Right lobe of liver (tissue), 6 donors: ENCODE measurements at regions not wholly inside any gene's neighbourhood (a gene's known extent, or its start where the extent isn't known, plus 50 kb on each side); places are given as distances from the start of the nearest gene placed in this dataset.

ENCODE experiments used
- ATAC-seq, 4 donors: fragments of 200-7000 bp; cut with Tn5 transposase; one replicate each; pipeline ENCODE4 v1.9.1; 2020; ENCODE audit warnings: mild to moderate bottlenecking in 4 of 4, moderate library complexity in 4 of 4
- DNase-seq, 3 donors: peaks; one replicate each; pipeline ENCODE4 v3.0.0-alpha.2; 2020
- H3K27ac ChIP-seq, 3 donors: fragments of 200-600 bp; one replicate each; pipeline ENCODE4 v1.8.0; 2022
- H3K27me3 ChIP-seq, 2 donors: fragments of 200-600 bp; one replicate each; pipeline ENCODE4 v1.8.0; 2022
- H3K36me3 ChIP-seq, 4 donors: fragments of 200-600 bp; sonication (generic) in 1 of 4; one replicate each; pipeline versions ENCODE4 v1.5.1 to v1.8.0; 2017 to 2022; ENCODE audit warnings: control low read depth in 1 of 4
- H3K4me1 ChIP-seq, 4 donors: fragments of 200-600 bp; sonication (generic) in 1 of 4; one replicate each; pipeline versions ENCODE4 v1.5.1 to v1.8.0; 2017 to 2022; ENCODE audit warnings: control low read depth in 1 of 4
- H3K4me3 ChIP-seq, 3 donors: fragments of 200-600 bp; one replicate each; pipeline ENCODE4 v1.8.0; 2022
- H3K9me3 ChIP-seq, 4 donors: fragments of 200-600 bp; sonication (generic) in 1 of 4; one replicate each; pipeline versions ENCODE4 v1.5.1 to v1.8.0; 2017 to 2022; ENCODE audit warnings: control low read depth in 1 of 4
- CTCF ChIP-seq, 4 donors: fragments of 200-600 bp in 3 of 4; fragments of 450-650 bp in 1 of 4; IDR thresholded peaks; one replicate each; pipeline versions ENCODE4 v1.5.1 to v1.8.0; 2016 to 2022; ENCODE audit warnings: antibody characterized with exemption in 4 of 4, mild to moderate bottlenecking in 2 of 4
- POLR2A ChIP-seq: fragments of 450-650 bp; IDR thresholded peaks from one replicate; pipeline ENCODE4 v1.6.1; 2017; ENCODE audit warnings: antibody characterized with exemption, mild to moderate bottlenecking
- whole genome bisulfite sequencing: methylation state at CpG from one replicate; pipeline ENCODE4 v1.1.6; 2018; ENCODE audit warnings: low coverage, low lambda C conversion rate; ENCODE audit not compliant: insufficient coverage; ENCODE audit errors: missing lambda C conversion rate; 5-methylcytosine and 5-hydroxymethylcytosine counted together
- intact Hi-C, 2 donors: fragments of 100-400 bp; cut with DNase I; formaldehyde crosslinking; loops; one replicate each; pipeline versions ENCODE4 v1.11.2 to v1.14.1; 2022
- donor health status: DM: no; HTN: yes; CAD: no.
- donor health status: DM: no; HTN: no; CAD: no.
- donor health status: DM: no; HTN: no; CAD: no.
- donor health status: DM: no; HTN: yes; CAD: no.
- donor health status: DM: no; HTN: yes; CAD: no.

- Histone ChIP-seq H3K36me3 (no peaks in the 10 kb centered on the region), H3K9me3 (no peaks in the 10 kb centered on the region), H3K4me3 (no peak overlapping the region), H3K4me1 (no peaks in the 10 kb centered on the region), H3K27ac (no peak overlapping the region), H3K27me3 (no peaks in the 10 kb centered on the region)
- intact Hi-C loops, result no loop called here
- DNase-seq, result no peak
- TF ChIP-seq POLR2A, result no peak
- TF ChIP-seq CTCF (IDR thresholded peaks at IDR 0.05), result no peak
- ATAC-seq, result no peak
- WGBS, result 29% methylated on average over 10 of the region's 12 CpGs
These were observed 750.2 kb downstream of the TMEM121 start for GRCh38 chr14:106276326-106277267.

GRCh38 chr14:106277503-106277902, 751.1 kb downstream of the TMEM121 start:
- no peak overlapping the region for H3K27ac ChIP-seq
- no peak for DNase-seq
- TF ChIP-seq POLR2A (no peak), CTCF (IDR thresholded peaks at IDR 0.05) (peak; percentile 9 to 52 (median 34))
- intact Hi-C loops, result no loop called here
- no peaks in the 10 kb centered on the region for H3K36me3 ChIP-seq
- peak in 2 of 4 donors; percentile 22 to 34 for ATAC-seq
- no peaks in the 10 kb centered on the region for H3K9me3 ChIP-seq
- 33% methylated on average over 3 of the region's 3 CpGs for WGBS
- no peaks in the 10 kb centered on the region for H3K4me1 ChIP-seq
- no peak overlapping the region for H3K4me3 ChIP-seq
- no peaks in the 10 kb centered on the region for H3K27me3 ChIP-seq

- no peaks in the 10 kb centered on the region for H3K9me3 ChIP-seq
- intact Hi-C loops, result no loop called here
- no peak overlapping the region for H3K4me3 ChIP-seq
- H3K27me3 ChIP-seq, result no peaks in the 10 kb centered on the region
- no peak for ATAC-seq
- DNase-seq, result no peak
- no peak overlapping the region for H3K27ac ChIP-seq
- no peaks in the 10 kb centered on the region for H3K4me1 ChIP-seq
- no peak for TF ChIP-seq CTCF (IDR thresholded peaks at IDR 0.05)
- TF ChIP-seq POLR2A, result no peak
- no peaks in the 10 kb centered on the region for H3K36me3 ChIP-seq
These were observed 754.5 kb downstream of the TMEM121 start for GRCh38 chr14:106280876-106281275.

GRCh38 chr14:106286697-106287290, 760.4 kb downstream of the TMEM121 start:
- Histone ChIP-seq H3K36me3 (no peaks in the 10 kb centered on the region), H3K27ac (no peak overlapping the region), H3K4me3 (no peak overlapping the region), H3K27me3 (no peaks in the 10 kb centered on the region), H3K4me1 (no peaks in the 10 kb centered on the region), H3K9me3 (no peaks in the 10 kb centered on the region)
- TF ChIP-seq POLR2A (no peak), CTCF (IDR thresholded peaks at IDR 0.05) (peak in 1 of 4 donors; percentile 25)
- intact Hi-C loops, result no loop called here
- no peak for ATAC-seq
- no peak for DNase-seq
- 86% methylated on average over 24 of the region's 41 CpGs for WGBS
